ENCODE measurements at regions not wholly inside any gene's neighbourhood (a gene's known extent, or its start where the extent isn't known, plus 50 kb on each side); places are given as distances from the start of the nearest gene placed in this dataset.
"Not testable (repeated sequence)": the region's sequence is repeated elsewhere in the genome, so short reads cannot be mapped to it uniquely, and the experiment has no call there.

GRCh38 chr7:49643736-49644135 lies 129.7 kb upstream of the VWC2 start:
- TF ChIP-seq, protein P1, sequence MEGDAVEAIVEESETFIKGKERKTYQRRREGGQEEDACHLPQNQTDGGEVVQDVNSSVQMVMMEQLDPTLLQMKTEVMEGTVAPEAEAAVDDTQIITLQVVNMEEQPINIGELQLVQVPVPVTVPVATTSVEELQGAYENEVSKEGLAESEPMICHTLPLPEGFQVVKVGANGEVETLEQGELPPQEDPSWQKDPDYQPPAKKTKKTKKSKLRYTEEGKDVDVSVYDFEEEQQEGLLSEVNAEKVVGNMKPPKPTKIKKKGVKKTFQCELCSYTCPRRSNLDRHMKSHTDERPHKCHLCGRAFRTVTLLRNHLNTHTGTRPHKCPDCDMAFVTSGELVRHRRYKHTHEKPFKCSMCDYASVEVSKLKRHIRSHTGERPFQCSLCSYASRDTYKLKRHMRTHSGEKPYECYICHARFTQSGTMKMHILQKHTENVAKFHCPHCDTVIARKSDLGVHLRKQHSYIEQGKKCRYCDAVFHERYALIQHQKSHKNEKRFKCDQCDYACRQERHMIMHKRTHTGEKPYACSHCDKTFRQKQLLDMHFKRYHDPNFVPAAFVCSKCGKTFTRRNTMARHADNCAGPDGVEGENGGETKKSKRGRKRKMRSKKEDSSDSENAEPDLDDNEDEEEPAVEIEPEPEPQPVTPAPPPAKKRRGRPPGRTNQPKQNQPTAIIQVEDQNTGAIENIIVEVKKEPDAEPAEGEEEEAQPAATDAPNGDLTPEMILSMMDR (IDR thresholded peaks at IDR 0.05; ENCODE audit: low read depth, low read length) = no peak
- DNase-seq (ENCODE audit: extremely low read depth, low read depth) = no peak

- no peak for DNase-seq (ENCODE audit: extremely low read depth, low read depth)
- TF ChIP-seq, protein P1 (IDR thresholded peaks at IDR 0.05; ENCODE audit: low read depth, low read length) = no peak
Observed at GRCh38 chr7:49644396-49645166, 128.9 kb upstream of the VWC2 start.

- TF ChIP-seq, protein P1 (IDR thresholded peaks at IDR 0.05; ENCODE audit: low read depth, low read length) = no peak
- no peak for DNase-seq (ENCODE audit: extremely low read depth, low read depth)
Observed at GRCh38 chr7:49645296-49645695, 128.1 kb upstream of the VWC2 start.

- DNase-seq (ENCODE audit: extremely low read depth, low read depth) = no peak
- TF ChIP-seq, protein P1 (IDR thresholded peaks at IDR 0.05; ENCODE audit: low read depth, low read length) = no peak
Observed at GRCh38 chr7:49660170-49660783, 113.2 kb upstream of the VWC2 start.

DNA sequence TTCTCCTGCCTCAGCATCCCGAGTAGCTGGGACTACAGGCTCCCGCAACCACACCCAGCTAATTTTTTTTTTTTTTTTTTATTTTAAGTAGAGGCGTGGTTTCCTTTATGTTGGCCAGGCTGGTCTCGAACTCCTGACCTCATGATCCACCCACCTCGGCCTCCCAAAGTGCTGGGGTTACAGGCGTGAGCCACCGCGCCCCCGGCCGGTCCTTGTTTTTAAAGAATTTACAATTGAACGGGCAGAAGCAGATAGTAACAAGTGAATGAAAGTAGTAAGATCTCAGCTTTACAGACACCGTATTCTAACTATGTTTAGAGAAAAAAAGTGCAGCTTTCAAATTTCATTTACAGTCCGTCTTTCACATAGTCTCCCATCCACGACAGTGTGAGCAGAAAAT lies 112.5 kb upstream of the VWC2 start:
- TF ChIP-seq, protein P1 (IDR thresholded peaks at IDR 0.05; ENCODE audit: low read depth, low read length) = no peak
- DNase-seq (ENCODE audit: extremely low read depth, low read depth) = no peak

DNA sequence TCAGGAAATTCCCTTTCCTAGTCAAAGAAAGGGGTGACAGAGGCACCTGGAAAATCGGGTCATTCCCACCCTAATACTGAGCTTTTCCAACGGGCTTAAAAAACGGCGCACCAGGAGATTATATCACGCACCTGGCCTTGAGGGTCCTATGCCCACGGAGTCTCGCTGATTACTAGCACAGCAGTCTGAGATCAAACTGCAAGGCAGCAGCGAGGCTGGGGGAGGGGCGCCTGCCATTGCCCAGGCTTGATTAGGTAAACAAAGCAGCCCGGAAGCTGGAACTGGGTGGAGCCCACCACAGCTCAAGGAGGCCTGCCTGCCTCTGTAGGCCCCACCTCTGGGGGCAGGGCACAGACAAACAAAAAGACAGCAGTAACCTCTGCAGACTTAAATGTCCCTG lies 107.5 kb upstream of the VWC2 start:
- DNase-seq (ENCODE audit: extremely low read depth, low read depth) = not testable (repeated sequence)

GRCh38 chr7:49666764-49667163 lies 106.7 kb upstream of the VWC2 start:
- DNase-seq (ENCODE audit: extremely low read depth, low read depth) = no peak

More at GRCh38 chr7:49666764-49667163, 106.7 kb upstream of the VWC2 start:
- TF ChIP-seq, protein P1 (IDR thresholded peaks at IDR 0.05; ENCODE audit: low read depth, low read length) = no peak

Data from AG09319 (cell line).